ENCODE measurements at regions not wholly inside any gene's neighbourhood (a gene's known extent, or its start where the extent isn't known, plus 50 kb on each side); places are given as distances from the start of the nearest gene placed in this dataset.

- Histone ChIP-seq H3K4me3 (no peak overlapping the region), H3K36me3 (no peaks in the 10 kb centered on the region), H3K9me3 (no peaks in the 10 kb centered on the region), H3K27me3 (peaks cover 8% of the 10 kb centered on the region), H3K4me1 (no peaks in the 10 kb centered on the region), H3K27ac (no peak overlapping the region)
- no peak for ATAC-seq
- no peak for TF ChIP-seq POLR2AphosphoS5 (IDR thresholded peaks at IDR 0.05)
- no peak for TF ChIP-seq EP300 (IDR thresholded peaks at IDR 0.05)
- no peak for TF ChIP-seq POLR2A (IDR thresholded peaks at IDR 0.05)
- TF ChIP-seq CTCF (IDR thresholded peaks at IDR 0.05) = no peak
- no CpG with 5 or more reads among the region's 1 CpG for WGBS, 2 donors (ENCODE audit: low coverage in 1 of 2)
Observed at GRCh38 chr15:69887553-69887952, 210.2 kb downstream of the TLE3 start.

DNA sequence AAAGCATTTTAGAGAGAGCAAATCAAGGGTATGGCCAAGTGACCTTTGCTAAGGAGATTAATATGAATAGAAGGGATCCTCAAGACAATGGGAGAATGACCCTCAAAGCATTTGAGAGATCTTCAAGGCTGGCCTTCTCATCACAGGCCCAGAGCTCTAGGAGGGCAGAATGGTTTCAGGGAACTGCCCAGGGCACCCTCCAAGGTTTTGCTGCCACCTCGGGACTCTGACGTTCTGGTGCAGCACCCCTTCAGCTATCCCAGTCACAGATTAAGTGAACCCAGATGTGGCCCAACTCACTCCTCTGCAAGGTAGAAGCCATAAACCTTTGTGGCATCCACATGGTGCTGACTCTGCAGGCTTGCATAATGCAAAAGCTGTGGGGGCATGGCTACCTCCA lies 209.3 kb downstream of the TLE3 start:
- H3K27me3 ChIP-seq = peaks cover 10% of the 10 kb centered on the region
- no peak for TF ChIP-seq POLR2AphosphoS5 (IDR thresholded peaks at IDR 0.05)
- TF ChIP-seq POLR2A (IDR thresholded peaks at IDR 0.05) = no peak
- TF ChIP-seq EP300 (IDR thresholded peaks at IDR 0.05) = no peak
- TF ChIP-seq CTCF (IDR thresholded peaks at IDR 0.05) = no peak
- H3K36me3 ChIP-seq = no peaks in the 10 kb centered on the region
- no peaks in the 10 kb centered on the region for H3K9me3 ChIP-seq
- ATAC-seq = no peak
- H3K27ac ChIP-seq = no peak overlapping the region
- no peaks in the 10 kb centered on the region for H3K4me1 ChIP-seq
- WGBS, 2 donors (ENCODE audit: low coverage in 1 of 2) = 90 to 92% methylated on average over 2 of the region's 2 CpGs
- no peak overlapping the region for H3K4me3 ChIP-seq

DNA sequence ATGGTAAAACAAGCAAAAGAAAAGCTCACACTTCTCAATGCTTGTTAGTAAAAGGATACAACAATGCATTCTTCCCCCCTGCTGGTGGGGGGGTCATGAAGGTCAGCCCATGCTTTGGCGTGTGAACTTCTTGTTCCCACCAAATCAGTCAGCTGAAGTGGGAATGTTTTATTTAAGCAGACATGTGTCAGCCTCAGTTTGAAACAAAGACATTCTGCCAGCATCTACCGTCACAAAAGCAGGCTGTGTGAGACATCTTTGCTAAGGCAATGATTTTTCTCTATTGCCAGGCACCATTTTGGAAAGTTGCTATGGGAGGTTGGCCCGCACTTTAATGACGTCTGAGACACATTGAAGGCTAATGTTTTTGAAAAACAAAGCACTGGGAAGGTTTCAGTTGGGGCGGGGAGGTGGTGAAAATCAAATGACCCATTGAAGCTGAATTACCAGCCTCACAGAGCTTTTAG lies 206.6 kb downstream of the TLE3 start:
- no peak for TF ChIP-seq CTCF (IDR thresholded peaks at IDR 0.05)
- TF ChIP-seq POLR2A (IDR thresholded peaks at IDR 0.05) = no peak
- TF ChIP-seq EP300 (IDR thresholded peaks at IDR 0.05) = no peak
- no peak for TF ChIP-seq POLR2AphosphoS5 (IDR thresholded peaks at IDR 0.05)
- Histone ChIP-seq H3K36me3 (no peaks in the 10 kb centered on the region), H3K4me1 (peaks cover 0 to 10% (median 0%) of the 10 kb centered on the region in 3 donors), H3K27me3 (peaks cover 17% of the 10 kb centered on the region), H3K9me3 (no peaks in the 10 kb centered on the region), H3K27ac (no peak overlapping the region), H3K4me3 (no peak overlapping the region)
- WGBS, 2 donors (ENCODE audit: low coverage in 1 of 2) = 60 to 67% methylated on average over 4 to 5 of the region's 5 CpGs
- ATAC-seq = no peak

- WGBS, 2 donors (ENCODE audit: low coverage in 1 of 2) = 73 to 86% methylated on average over 3 to 6 of the region's 7 CpGs
- Histone ChIP-seq H3K27me3 (peaks cover 19% of the 10 kb centered on the region), H3K4me1 (peaks cover 0 to 10% (median 0%) of the 10 kb centered on the region in 3 donors), H3K4me3 (no peak overlapping the region), H3K9me3 (no peaks in the 10 kb centered on the region), H3K36me3 (no peaks in the 10 kb centered on the region), H3K27ac (no peak overlapping the region)
- ATAC-seq = no peak
- TF ChIP-seq POLR2A (IDR thresholded peaks at IDR 0.05) (no peak), CTCF (IDR thresholded peaks at IDR 0.05) (no peak), EP300 (IDR thresholded peaks at IDR 0.05) (no peak), POLR2AphosphoS5 (IDR thresholded peaks at IDR 0.05) (no peak)
Observed at GRCh38 chr15:69891606-69892005, 206.1 kb downstream of the TLE3 start.

DNA sequence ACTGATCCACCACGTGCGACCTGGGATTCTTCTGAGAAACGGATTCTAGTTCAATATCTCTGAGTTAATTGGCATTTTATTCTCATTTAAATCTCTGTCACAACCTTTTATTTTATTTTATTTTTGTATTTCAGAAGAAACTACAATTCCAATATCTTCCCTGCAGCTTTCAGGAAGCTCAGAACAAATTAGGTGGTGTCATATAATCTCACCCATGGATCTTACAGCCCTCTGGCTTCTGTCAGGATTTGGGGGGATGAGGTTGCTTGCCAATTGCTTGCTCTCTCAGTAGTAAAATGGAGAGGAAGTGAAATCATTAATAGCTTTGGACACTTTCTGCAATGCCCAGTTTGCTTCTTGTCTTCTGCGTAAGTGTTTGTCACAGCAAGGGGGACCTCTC lies 205.4 kb downstream of the TLE3 start:
- 50 to 67% methylated on average over 2 to 4 of the region's 4 CpGs for whole genome bisulfite sequencing, 2 donors (ENCODE audit: low coverage in 1 of 2)
- H3K27me3 ChIP-seq = peaks cover 25% of the 10 kb centered on the region
- no peak for ATAC-seq
- H3K9me3 ChIP-seq = no peaks in the 10 kb centered on the region
- H3K4me1 ChIP-seq = peaks cover 0 to 10% (median 0%) of the 10 kb centered on the region in 3 donors
- H3K4me3 ChIP-seq = no peak overlapping the region
- H3K27ac ChIP-seq = no peak overlapping the region
- no peak for TF ChIP-seq POLR2AphosphoS5 (IDR thresholded peaks at IDR 0.05)
- no peak for TF ChIP-seq POLR2A (IDR thresholded peaks at IDR 0.05)
- no peak for TF ChIP-seq CTCF (IDR thresholded peaks at IDR 0.05)
- TF ChIP-seq EP300 (IDR thresholded peaks at IDR 0.05) = no peak
- H3K36me3 ChIP-seq = no peaks in the 10 kb centered on the region

All from gastroesophageal sphincter (tissue), 4 donors.